GM12872 (cell line): ENCODE measurements at regions not wholly inside any gene's neighbourhood (a gene's known extent, or its start where the extent isn't known, plus 50 kb on each side); places are given as distances from the start of the nearest gene placed in this dataset.

Source experiments
- CTCF ChIP-seq: IDR thresholded peaks from 3 replicates; pipeline ENCODE4 v1.5.1; 2011; ENCODE audit warnings: low read depth, mild to moderate bottlenecking, low read length, moderate library complexity; ENCODE audit not compliant: insufficient read depth

GRCh38 chr14:53883739-53884138, 72.9 kb downstream of the BMP4 start:
- TF ChIP-seq CTCF, result no peak

- TF ChIP-seq CTCF, result no peak
These were observed 73.9 kb downstream of the BMP4 start for GRCh38 chr14:53882684-53883083.

- TF ChIP-seq CTCF, result no peak
These were observed 74.7 kb downstream of the BMP4 start for GRCh38 chr14:53881921-53882320.

GRCh38 chr14:53881161-53881871, 75.3 kb downstream of the BMP4 start:
- no peak for TF ChIP-seq CTCF

- TF ChIP-seq CTCF, result no peak
These were observed 75.9 kb downstream of the BMP4 start for GRCh38 chr14:53880761-53881160.

GRCh38 chr14:53879747-53880146, 76.9 kb downstream of the BMP4 start:
- no peak for TF ChIP-seq CTCF

- TF ChIP-seq CTCF, result no peak
These were observed 77.5 kb downstream of the BMP4 start for GRCh38 chr14:53879022-53879686.
